Neural cell (in vitro differentiated cells): ENCODE measurements at regions not wholly inside any gene's neighbourhood (a gene's known extent, or its start where the extent isn't known, plus 50 kb on each side); places are given as distances from the start of the nearest gene placed in this dataset.

Experiments used
- H2AFZ ChIP-seq: fragments of 200-600, 300-800 bp; sonication (generic), shearing (Covaris generic); 2 replicates; pipeline ENCODE4 v1.6.0; 2014; ENCODE audit warnings: low read depth, mild to moderate bottlenecking, antibody characterized with exemption, low read length, moderate library complexity
- H3F3A ChIP-seq: fragments of 200-600 bp; shearing (Covaris generic); 2 replicates; pipeline ENCODE4 v1.6.1; 2016; ENCODE audit warnings: mild to moderate bottlenecking, moderate library complexity, mixed read lengths, antibody characterized with exemption, low read length; ENCODE audit not compliant: insufficient read depth, poor library complexity, severe bottlenecking
- H3K27ac ChIP-seq: fragments of 200-600, 300-800 bp; sonication (generic), shearing (Covaris generic); 2 replicates; pipeline ENCODE4 v1.5.1; 2014; ENCODE audit warnings: mild to moderate bottlenecking, low read length, moderate library complexity
- H3K27me3 ChIP-seq: fragments of 300-800, 200-600 bp; sonication (generic), shearing (Covaris generic); 2 replicates; pipeline ENCODE4 v1.6.0; 2014; ENCODE audit warnings: mild to moderate bottlenecking, low read depth, low read length, moderate library complexity; ENCODE audit not compliant: insufficient read depth
- H3K36me3 ChIP-seq: fragments of 300-800, 200-600 bp; sonication (generic), shearing (Covaris generic); 2 replicates; pipeline ENCODE4 v1.5.1; 2014; ENCODE audit warnings: mild to moderate bottlenecking, antibody characterized with exemption, low read length, moderate library complexity; ENCODE audit not compliant: insufficient read depth
- H3K4me2 ChIP-seq: fragments of 300-800, 200-600 bp; sonication (generic), shearing (Covaris generic); 2 replicates; pipeline ENCODE4 v1.6.0; 2014; ENCODE audit warnings: mild to moderate bottlenecking, low read length
- H3K4me3 ChIP-seq: fragments of 300-800, 200-600 bp; sonication (generic), shearing (Covaris generic); 2 replicates; pipeline ENCODE4 v1.5.1; 2014; ENCODE audit warnings: mild to moderate bottlenecking, low read length, moderate library complexity
- H3K79me2 ChIP-seq: fragments of 200-600 bp; shearing (Covaris generic); replicated peaks from 2 replicates; pipeline ENCODE4 v1.6.0; 2014; ENCODE audit warnings: mild to moderate bottlenecking, low read length, moderate library complexity; ENCODE audit not compliant: insufficient read depth
- H3K9ac ChIP-seq: fragments of 300-800, 200-600 bp; sonication (generic), shearing (Covaris generic); 2 replicates; pipeline ENCODE4 v1.6.1; 2016; ENCODE audit warnings: mild to moderate bottlenecking, low read length, mixed read lengths
- H3K9me2 ChIP-seq: fragments of 200-600 bp; shearing (Covaris generic); 2 replicates; pipeline ENCODE4 v1.6.1; 2016; ENCODE audit warnings: mild to moderate bottlenecking, low read length, mixed read lengths; ENCODE audit not compliant: insufficient read depth
- H3K9me3 ChIP-seq: fragments of 200-600, 300-800 bp; sonication (generic), shearing (Covaris generic); 2 replicates; pipeline ENCODE4 v1.6.1; 2016; ENCODE audit warnings: mild to moderate bottlenecking, mixed run types, low read length, moderate library complexity, mixed read lengths
- H4K20me1 ChIP-seq: fragments of 200-600 bp; shearing (Covaris generic); 2 replicates; pipeline ENCODE4 v1.6.1; 2016; ENCODE audit warnings: mild to moderate bottlenecking, mixed run types; ENCODE audit not compliant: insufficient read depth
- CTCF ChIP-seq: fragments of 450-650 bp; IDR thresholded peaks from 2 replicates; pipeline ENCODE4 v1.5.1; 2014; ENCODE audit warnings: antibody characterized with exemption, mild to moderate bottlenecking, moderate library complexity; ENCODE audit not compliant: poor library complexity, severe bottlenecking
- EP300 ChIP-seq: fragments of 450-650 bp; conservative IDR thresholded peaks from 2 replicates; pipeline ENCODE4 v1.6.1; 2014; ENCODE audit warnings: antibody characterized with exemption, mild to moderate bottlenecking, moderate library complexity; ENCODE audit not compliant: poor library complexity, severe bottlenecking
- EZH2 ChIP-seq: fragments of 200-600, 300-800 bp; shearing (Covaris generic), sonication (generic); IDR thresholded peaks from 2 replicates; pipeline ENCODE4 v1.6.1; 2014; ENCODE audit warnings: antibody characterized with exemption, low read length, borderline replicate concordance, mild to moderate bottlenecking; ENCODE audit not compliant: insufficient read depth, poor library complexity, severe bottlenecking
- MXI1 ChIP-seq: fragments of 450-650 bp; conservative IDR thresholded peaks from 2 replicates; pipeline ENCODE4 v1.6.1; 2014; ENCODE audit warnings: antibody characterized with exemption, mild to moderate bottlenecking; ENCODE audit not compliant: poor library complexity, severe bottlenecking
- POLR2AphosphoS5 ChIP-seq: IDR thresholded peaks from 2 replicates; pipeline ENCODE4 v1.6.1; 2012
- RAD21 ChIP-seq: fragments of 450-650 bp; conservative IDR thresholded peaks from 2 replicates; pipeline ENCODE4 v1.6.1; 2014; ENCODE audit warnings: antibody characterized with exemption, mild to moderate bottlenecking, moderate library complexity
- REST ChIP-seq: IDR thresholded peaks from 2 replicates; pipeline ENCODE4 v1.6.1; 2012; ENCODE audit warnings: borderline replicate concordance
- SMC3 ChIP-seq: fragments of 450-650 bp; conservative IDR thresholded peaks from 2 replicates; pipeline ENCODE4 v1.6.1; 2014; ENCODE audit warnings: antibody characterized with exemption, mild to moderate bottlenecking, moderate library complexity; ENCODE audit not compliant: poor library complexity
- TAF1 ChIP-seq: IDR thresholded peaks from 2 replicates; pipeline ENCODE4 v1.6.1; 2012; ENCODE audit warnings: low read depth

- Histone ChIP-seq H4K20me1 (no peaks in the 10 kb centered on the region), H3K27ac (no peak overlapping the region), H3K9me3 (no peaks in the 10 kb centered on the region), H3K79me2 (no peaks in the 10 kb centered on the region), H3K9me2 (no peaks in the 10 kb centered on the region), H3K4me2 (no peak overlapping the region), H3K36me3 (no peaks in the 10 kb centered on the region), H3K27me3 (no peaks in the 10 kb centered on the region), H3F3A (no peaks in the 10 kb centered on the region), H2AFZ (no peak overlapping the region), H3K4me3 (no peak overlapping the region), H3K9ac (no peak overlapping the region)
- TF ChIP-seq CTCF (no peak), EZH2 (no peak)
Observed at GRCh38 chr10:43942096-43942850, 293.6 kb upstream of the ZNF32 start.

- Histone ChIP-seq H4K20me1 (no peaks in the 10 kb centered on the region), H3K9me2 (no peaks in the 10 kb centered on the region), H3K4me2 (no peak overlapping the region), H3K27me3 (no peaks in the 10 kb centered on the region), H3K36me3 (no peaks in the 10 kb centered on the region), H3K9me3 (no peaks in the 10 kb centered on the region), H2AFZ (no peak overlapping the region), H3K4me3 (no peak overlapping the region), H3F3A (no peaks in the 10 kb centered on the region), H3K9ac (no peak overlapping the region), H3K27ac (no peak overlapping the region), H3K79me2 (no peaks in the 10 kb centered on the region)
- TF ChIP-seq POLR2AphosphoS5 (no peak), EZH2 (no peak), RAD21 (no peak), TAF1 (no peak), CTCF (no peak), SMC3 (no peak), REST (no peak), EP300 (no peak), MXI1 (no peak)
Observed at GRCh38 chr10:43940898-43941837, 292.5 kb upstream of the ZNF32 start.
